ENCODE measurements at regions not wholly inside any gene's neighbourhood (a gene's known extent, or its start where the extent isn't known, plus 50 kb on each side); places are given as distances from the start of the nearest gene placed in this dataset.

GRCh38 chr16:63913290-63913689 is 1208.6 kb downstream of the CDH11 start:
- TF ChIP-seq CTCF (IDR thresholded peaks at IDR 0.05) = no peak
- TF ChIP-seq POLR2AphosphoS5 (IDR thresholded peaks at IDR 0.05) = no peak
- no peak for TF ChIP-seq POLR2A (IDR thresholded peaks at IDR 0.05)

Data from prostate gland (tissue), 2 donors.